ENCODE measurements at regions not wholly inside any gene's neighbourhood (a gene's known extent, or its start where the extent isn't known, plus 50 kb on each side); places are given as distances from the start of the nearest gene placed in this dataset.

GRCh38 chr2:142189501-142189900, 58.7 kb upstream of the LRP1B start:
- Histone ChIP-seq H3K27ac (ENCODE audit: low read length) (no peak overlapping the region), H3K36me3 (ENCODE audit: control insufficient read depth, insufficient read depth, low read length) (no peaks in the 10 kb centered on the region), H3K9me3 (ENCODE audit: control insufficient read depth, low read depth, low read length) (no peaks in the 10 kb centered on the region), H3K27me3 (ENCODE audit: control insufficient read depth, insufficient read depth, low read length) (no peaks in the 10 kb centered on the region), H3K4me3 (ENCODE audit: low read length) (no peak overlapping the region), H3K4me1 (ENCODE audit: control insufficient read depth, insufficient read depth, low read length) (no peaks in the 10 kb centered on the region)
- no peak for DNase-seq
- 100% methylated on average over 1 of the region's 1 CpG for WGBS (ENCODE audit: insufficient coverage, low lambda C conversion rate)

DNA sequence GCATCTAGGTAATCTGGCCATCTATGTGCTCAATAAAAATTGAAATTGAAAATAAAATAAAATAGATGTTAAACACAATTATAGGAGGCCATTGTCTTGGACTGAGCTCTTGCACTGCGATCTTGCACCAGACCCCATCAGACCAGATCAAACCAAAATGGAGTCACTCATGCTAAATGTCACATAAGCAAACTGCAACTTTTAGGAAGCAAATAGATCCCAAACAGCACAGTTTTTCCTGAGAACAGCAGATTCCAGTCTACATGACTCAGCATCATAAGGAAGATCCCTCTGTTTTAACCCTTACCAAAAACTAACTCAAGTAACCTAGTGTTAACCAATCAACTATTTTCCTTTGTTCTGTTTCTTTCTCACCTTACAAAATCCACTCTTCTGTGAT, 57.7 kb upstream of the LRP1B start:
- H3K4me3 ChIP-seq (ENCODE audit: low read length) = no peak overlapping the region
- no CpG with 5 or more reads among the region's 1 CpG for WGBS (ENCODE audit: insufficient coverage, low lambda C conversion rate)
- H3K4me1 ChIP-seq (ENCODE audit: control insufficient read depth, insufficient read depth, low read length) = no peaks in the 10 kb centered on the region
- H3K36me3 ChIP-seq (ENCODE audit: control insufficient read depth, insufficient read depth, low read length) = no peaks in the 10 kb centered on the region
- no peaks in the 10 kb centered on the region for H3K9me3 ChIP-seq (ENCODE audit: control insufficient read depth, low read depth, low read length)
- DNase-seq = no peak
- no peak overlapping the region for H3K27ac ChIP-seq (ENCODE audit: low read length)
- no peaks in the 10 kb centered on the region for H3K27me3 ChIP-seq (ENCODE audit: control insufficient read depth, insufficient read depth, low read length)

DNA sequence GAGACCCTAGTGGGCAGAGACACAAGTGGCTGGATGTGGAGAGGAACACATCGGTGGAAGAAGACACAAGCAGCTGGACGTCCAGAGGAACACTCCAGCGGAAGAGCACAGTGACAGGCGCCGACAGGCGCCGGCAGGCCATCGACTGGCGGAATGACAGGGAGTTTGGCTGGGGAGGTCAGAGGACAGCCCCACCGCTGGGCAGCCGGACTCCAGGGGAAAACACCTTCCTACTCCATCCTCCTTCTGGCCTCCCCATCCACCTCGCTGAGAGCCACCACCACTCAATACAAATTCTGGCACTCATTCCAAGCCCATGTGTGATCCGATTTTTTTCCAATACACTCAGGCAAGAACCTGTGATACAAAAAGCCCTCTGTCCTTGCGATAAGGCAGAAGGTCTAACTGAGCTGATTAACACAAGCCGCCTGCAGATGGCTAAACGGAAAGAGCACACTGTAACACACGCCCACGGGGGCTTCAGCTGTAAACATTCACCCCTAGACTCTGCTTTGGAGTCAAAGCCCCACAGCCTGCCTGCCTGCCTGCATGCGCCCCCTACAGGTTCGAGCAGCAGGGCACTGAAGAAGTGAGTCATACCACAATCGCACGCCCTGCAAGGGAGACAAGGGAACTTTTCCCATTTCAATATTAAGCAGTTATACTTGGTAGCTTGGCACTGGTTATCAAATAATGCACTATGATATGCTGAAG, 50.2 kb upstream of the LRP1B start:
- H3K27me3 ChIP-seq (ENCODE audit: control insufficient read depth, insufficient read depth, low read length) = no peaks in the 10 kb centered on the region
- H3K4me1 ChIP-seq (ENCODE audit: control insufficient read depth, insufficient read depth, low read length) = no peaks in the 10 kb centered on the region
- H3K9me3 ChIP-seq (ENCODE audit: control insufficient read depth, low read depth, low read length) = no peaks in the 10 kb centered on the region
- no peak for DNase-seq
- H3K27ac ChIP-seq (ENCODE audit: low read length) = no peak overlapping the region
- no peak overlapping the region for H3K4me3 ChIP-seq (ENCODE audit: low read length)
- WGBS (ENCODE audit: insufficient coverage, low lambda C conversion rate) = no CpG with 5 or more reads among the region's 22 CpGs
- H3K36me3 ChIP-seq (ENCODE audit: control insufficient read depth, insufficient read depth, low read length) = no peaks in the 10 kb centered on the region
